DMS53 (cell line): ENCODE measurements at regions not wholly inside any gene's neighbourhood (a gene's known extent, or its start where the extent isn't known, plus 50 kb on each side); places are given as distances from the start of the nearest gene placed in this dataset.

Source experiments
- DNase-seq: peaks from one replicate; lab custom pipeline; 2025; lab: John Stamatoyannopoulos, UW

GRCh38 chr2:11045294-11045693 is 110.0 kb upstream of the SLC66A3 start:
- no peak for DNase-seq

DNA sequence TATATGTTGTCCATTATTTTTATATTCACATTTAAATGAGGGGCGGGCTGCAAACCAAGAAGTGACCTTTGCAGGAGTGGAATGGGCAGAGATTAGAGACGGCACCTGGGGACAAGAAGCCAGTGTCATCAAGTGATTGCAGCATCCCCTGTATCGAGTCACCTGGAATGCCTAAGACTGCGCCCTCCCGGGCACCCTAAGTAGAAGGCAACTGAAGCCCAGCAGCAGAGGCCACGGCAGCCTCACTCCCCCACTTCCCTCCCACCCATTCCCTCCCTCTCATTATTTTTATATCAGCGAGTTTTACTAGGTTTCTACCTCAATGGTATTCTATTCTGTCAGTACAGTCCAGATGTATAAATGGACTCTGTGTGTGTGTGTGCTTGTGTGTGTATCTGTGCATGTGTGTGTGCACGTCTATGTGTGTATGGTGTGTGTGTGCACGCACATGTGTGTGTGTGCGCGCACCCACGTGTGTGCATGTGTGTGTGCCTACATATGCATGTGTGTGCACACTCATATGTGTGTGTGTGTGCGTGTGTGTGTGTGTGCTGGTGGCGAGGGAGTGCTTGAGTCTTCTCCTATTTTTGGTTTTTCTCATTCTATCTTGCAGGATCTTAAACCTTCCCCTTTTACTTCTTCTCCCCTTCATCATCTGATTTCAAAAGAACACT is 106.8 kb upstream of the SLC66A3 start:
- DNase-seq: no peak

- no peak for DNase-seq
These were observed 104.7 kb upstream of the SLC66A3 start for GRCh38 chr2:11050565-11050964.

GRCh38 chr2:11051280-11051679 is 104.0 kb upstream of the SLC66A3 start:
- DNase-seq: no peak

DNA sequence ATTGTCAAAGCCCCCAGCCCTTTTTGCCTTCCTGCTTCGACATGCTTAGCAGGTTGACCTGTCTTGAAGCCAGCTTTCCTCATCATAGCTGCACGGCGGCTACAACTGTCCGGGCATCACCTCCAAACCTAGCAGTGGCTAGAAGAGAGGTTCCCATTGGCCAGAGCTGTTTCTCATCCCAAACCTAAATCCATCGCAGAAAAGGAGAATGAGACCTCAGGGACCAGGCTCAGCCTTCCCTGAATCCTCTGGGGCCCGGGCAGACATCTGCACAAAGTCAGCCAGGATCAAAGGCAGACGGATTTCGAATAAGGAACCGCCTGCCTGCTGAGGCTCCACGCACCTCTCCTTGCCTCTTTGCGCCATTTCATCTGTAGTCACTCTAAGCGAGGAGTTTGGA is 101.7 kb upstream of the SLC66A3 start:
- no peak for DNase-seq

DNA sequence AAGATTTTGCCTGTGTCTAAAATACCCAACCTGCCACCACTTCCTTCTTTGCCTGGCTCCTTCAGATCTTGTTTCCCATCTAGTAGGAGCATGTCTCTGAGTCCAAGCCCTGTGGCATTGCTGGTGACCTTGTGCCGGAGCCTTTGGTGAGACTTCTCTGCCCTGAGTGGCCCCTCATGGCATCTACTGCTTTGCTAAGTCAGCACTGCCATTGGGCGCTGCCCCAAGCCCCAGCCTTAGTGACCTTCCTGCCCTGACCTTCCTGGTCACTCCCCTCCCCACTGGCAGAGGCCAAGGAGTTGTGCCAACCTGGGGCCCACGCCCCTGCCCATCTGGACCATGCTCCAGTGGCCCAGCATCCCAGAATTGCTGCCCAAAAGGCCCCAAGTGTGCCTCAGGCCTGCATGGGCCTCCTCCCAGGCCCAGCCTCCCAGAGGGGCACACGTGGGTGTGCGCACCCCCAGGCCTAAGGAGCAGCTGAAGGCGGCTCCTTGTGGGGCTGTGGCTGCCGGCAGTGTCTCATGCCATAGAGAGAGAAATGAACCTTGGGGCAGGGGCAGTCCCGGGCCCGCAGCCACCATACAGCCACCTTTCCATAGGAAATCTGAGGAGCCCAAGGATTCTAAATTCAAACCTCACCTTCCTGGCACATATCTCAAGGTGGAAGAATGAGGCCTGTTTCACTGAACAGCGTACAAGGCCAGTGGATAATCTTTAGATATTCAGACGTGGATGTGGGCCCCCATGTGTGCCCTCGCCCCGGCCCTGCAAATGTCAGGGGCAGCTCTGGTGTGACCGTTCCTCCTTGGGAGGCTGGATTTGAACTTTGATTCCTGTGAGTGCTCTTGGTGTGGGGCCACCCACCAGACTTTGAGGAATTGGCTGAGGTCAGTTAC is 100.2 kb upstream of the SLC66A3 start:
- no peak for DNase-seq

GRCh38 chr2:11055679-11056215 is 99.5 kb upstream of the SLC66A3 start:
- DNase-seq: no peak

- no peak for DNase-seq
These were observed 98.7 kb upstream of the SLC66A3 start for GRCh38 chr2:11056614-11057013.

DNA sequence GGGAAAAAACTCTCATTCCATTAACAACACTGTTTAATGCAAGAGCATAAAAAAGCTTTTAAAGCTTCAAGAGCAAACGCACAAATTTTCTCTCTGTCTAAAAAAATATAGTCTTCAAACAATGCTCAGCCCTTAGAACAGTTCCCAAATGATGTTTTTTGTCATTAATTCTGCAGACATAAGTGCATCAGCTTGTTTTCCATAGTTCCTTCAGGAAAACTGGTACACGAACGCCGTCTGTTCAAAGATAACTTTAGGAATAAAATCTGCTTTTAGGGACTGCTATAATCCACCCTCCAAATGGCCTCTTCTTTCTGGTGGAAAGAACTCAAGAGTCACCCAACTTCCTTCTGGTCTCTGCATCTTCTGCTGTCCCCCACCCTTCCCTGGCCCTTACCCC is 98.2 kb upstream of the SLC66A3 start:
- no peak for DNase-seq

- DNase-seq: no peak
These were observed 97.1 kb upstream of the SLC66A3 start for GRCh38 chr2:11058129-11058528.

DNA sequence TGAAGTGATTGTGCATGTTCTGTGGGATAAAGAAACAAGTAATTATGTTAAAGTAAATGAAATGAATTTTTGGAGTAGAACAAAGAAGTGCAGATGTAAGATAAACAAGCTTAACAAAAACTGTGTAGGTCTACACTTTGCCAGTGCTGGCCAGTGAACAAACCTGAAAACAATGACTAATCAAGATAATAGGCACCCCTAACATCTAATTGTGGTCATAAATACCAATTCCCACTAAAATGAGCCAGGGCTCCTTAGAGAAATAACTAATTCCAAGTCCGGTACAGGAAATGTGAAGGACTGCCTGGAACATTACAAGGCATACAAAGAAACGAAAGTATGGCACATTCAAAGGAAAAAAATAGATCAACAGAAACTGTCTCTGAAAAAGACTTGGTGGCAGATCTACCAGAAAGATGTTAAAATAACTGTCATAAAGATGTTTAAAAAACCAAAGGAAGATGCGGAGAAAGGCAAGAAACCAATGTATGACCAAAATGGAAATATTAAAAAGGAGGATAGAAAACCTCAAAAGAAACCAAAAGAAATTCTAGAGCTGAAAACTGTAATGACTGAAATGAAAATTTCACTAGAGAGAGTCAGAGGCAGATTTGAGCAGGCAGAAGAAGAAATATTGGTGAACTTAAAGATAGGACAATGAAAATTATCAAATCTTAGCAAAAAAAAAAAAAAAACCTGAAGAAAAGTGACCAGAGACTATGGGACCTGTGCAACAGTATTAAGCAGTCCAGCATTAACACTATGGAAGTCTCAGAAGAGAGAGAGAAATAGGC is 94.7 kb upstream of the SLC66A3 start:
- DNase-seq: no peak

- DNase-seq: no peak
These were observed 89.3 kb upstream of the SLC66A3 start for GRCh38 chr2:11065833-11066485.

- no peak for DNase-seq
These were observed 87.8 kb upstream of the SLC66A3 start for GRCh38 chr2:11067221-11068078.

GRCh38 chr2:11068079-11068741 is 87.1 kb upstream of the SLC66A3 start:
- DNase-seq: no peak

DNA sequence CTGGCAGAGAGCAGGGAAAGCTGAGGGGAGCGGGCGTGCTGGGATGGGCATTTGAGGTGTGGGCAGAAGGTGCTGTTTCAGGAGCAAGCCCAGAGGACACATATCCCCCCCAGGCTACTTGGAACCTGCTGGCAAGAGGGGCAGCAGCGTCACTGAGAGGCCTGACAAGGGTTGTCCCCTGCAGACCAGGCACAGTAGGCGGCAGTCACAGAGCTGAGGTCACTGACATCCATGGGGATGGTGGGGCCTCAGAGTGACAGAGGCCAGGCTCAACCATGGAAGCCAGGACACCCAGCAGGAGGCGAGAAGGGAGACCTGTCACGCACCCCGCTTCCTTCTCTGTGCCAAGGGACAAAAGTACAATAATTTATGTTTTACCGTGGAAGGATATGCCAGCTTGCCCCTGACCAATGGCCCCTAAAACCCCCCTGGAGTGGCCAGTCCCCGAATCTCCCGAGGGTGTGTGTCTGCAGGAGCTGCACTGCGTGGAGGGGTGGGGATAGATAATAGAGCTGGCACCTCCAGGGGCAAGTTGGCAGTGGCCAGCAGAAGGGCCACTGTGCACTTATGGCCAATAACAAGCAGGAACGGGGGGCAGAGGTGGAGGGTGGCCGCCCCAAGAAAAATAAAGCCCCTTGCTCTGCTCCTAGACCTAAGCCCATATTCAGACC is 86.3 kb upstream of the SLC66A3 start:
- DNase-seq: no peak

GRCh38 chr2:11069566-11070185 is 85.6 kb upstream of the SLC66A3 start:
- no peak for DNase-seq

GRCh38 chr2:11071211-11071610 is 84.1 kb upstream of the SLC66A3 start:
- peak; percentile 28 for DNase-seq

GRCh38 chr2:11071939-11072338 is 83.3 kb upstream of the SLC66A3 start:
- no peak for DNase-seq

DNA sequence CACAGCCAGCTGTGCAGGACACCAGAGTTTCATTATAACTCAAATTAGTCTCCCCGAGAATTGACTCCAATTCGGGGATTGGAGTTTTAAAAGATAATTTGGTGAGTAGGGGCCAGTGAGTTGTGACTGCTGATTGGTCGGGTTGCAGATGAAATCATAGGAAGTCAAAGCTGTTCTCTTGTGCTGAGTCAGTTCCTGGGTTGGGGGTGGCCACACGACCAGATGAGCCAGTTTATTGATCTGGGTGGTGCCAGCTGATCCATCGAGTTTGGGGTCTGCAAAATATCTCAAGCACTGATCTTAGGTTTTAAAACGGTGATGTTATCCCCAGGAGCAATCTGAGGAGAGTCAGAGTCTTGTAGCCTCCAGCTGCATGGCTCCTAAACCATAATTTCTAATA is 82.7 kb upstream of the SLC66A3 start:
- DNase-seq: no peak
